WTC11 (cell line): ENCODE measurements at regions not wholly inside any gene's neighbourhood (a gene's known extent, or its start where the extent isn't known, plus 50 kb on each side); places are given as distances from the start of the nearest gene placed in this dataset.

Experiments
- ATAC-seq: fragments of 200-7000 bp; cut with Tn5 transposase; 2 replicates; pipeline ENCODE4 v1.10.0; 2021; ENCODE audit warnings: mild to moderate bottlenecking, moderate library complexity
- CTCF ChIA-PET: fragments of 300-600 bp; sonication (Branson Sonifier 250); formaldehyde crosslinking; loops from one replicate; lab custom pipeline; 2021; ENCODE audit warnings: antibody characterized with exemption; lab: Charles Lee
- POLR2A ChIA-PET: fragments of 350-600 bp; sonication (Branson Sonifier 250); formaldehyde crosslinking; loops from one replicate; lab custom pipeline; 2021; ENCODE audit warnings: antibody characterized with exemption; lab: Charles Lee
- DNase-seq: peaks from one replicate; pipeline ENCODE4 v3.0.0; 2021; ENCODE audit warnings: low spot score
- H3K27ac Mint-ChIP-seq: 2 replicates; pipeline ENCODE4 v1.8.0; 2021; ENCODE audit warnings: mixed read lengths
- H3K27me3 Mint-ChIP-seq: 2 replicates; pipeline ENCODE4 v1.8.0; 2021; ENCODE audit warnings: low read depth, mild to moderate bottlenecking, moderate library complexity, mixed read lengths
- H3K36me3 Mint-ChIP-seq: 2 replicates; pipeline ENCODE4 v1.8.0; 2021; ENCODE audit warnings: mixed read lengths
- H3K4me1 Mint-ChIP-seq: 2 replicates; pipeline ENCODE4 v1.8.0; 2022; ENCODE audit warnings: mixed read lengths
- H3K4me3 Mint-ChIP-seq: 2 replicates; pipeline ENCODE4 v1.8.0; 2021; ENCODE audit warnings: mild to moderate bottlenecking, moderate library complexity, mixed read lengths
- H3K9me3 Mint-ChIP-seq: 2 replicates; pipeline ENCODE4 v1.8.0; 2021; ENCODE audit warnings: mixed read lengths
- ARID4B ChIP-seq: sonication (generic); formaldehyde crosslinking; IDR thresholded peaks from 2 replicates; pipeline ENCODE4 v1.8.0; 2023; ENCODE audit warnings: missing genetic modification reagents, mild to moderate bottlenecking, borderline replicate concordance
- ATF1 ChIP-seq: sonication (generic); formaldehyde crosslinking; IDR thresholded peaks from 2 replicates; pipeline ENCODE4 v1.8.1; 2023; ENCODE audit warnings: mild to moderate bottlenecking, moderate library complexity, missing genetic modification reagents
- ATF2 ChIP-seq: sonication (generic); formaldehyde crosslinking; IDR thresholded peaks from 2 replicates; pipeline ENCODE4 v1.8.1; 2022; ENCODE audit warnings: low read depth, missing genetic modification reagents, borderline replicate concordance
- ATF6 ChIP-seq: sonication (generic); formaldehyde crosslinking; IDR thresholded peaks from 2 replicates; pipeline ENCODE4 v1.8.1; 2023; ENCODE audit warnings: mild to moderate bottlenecking, missing genetic modification reagents
- CBFB ChIP-seq: sonication (generic); formaldehyde crosslinking; IDR thresholded peaks from 2 replicates; pipeline ENCODE4 v1.8.1; 2022; ENCODE audit warnings: mild to moderate bottlenecking, low read depth, missing genetic modification reagents
- ETV6 ChIP-seq: sonication (generic); formaldehyde crosslinking; IDR thresholded peaks from 2 replicates; pipeline ENCODE4 v1.8.1; 2022; ENCODE audit warnings: mild to moderate bottlenecking, missing genetic modification reagents
- FOXP4 ChIP-seq: sonication (generic); formaldehyde crosslinking; IDR thresholded peaks from 2 replicates; pipeline ENCODE4 v1.8.0; 2022; ENCODE audit warnings: mild to moderate bottlenecking, missing genetic modification reagents
- GRHL2 ChIP-seq: fragments of 250-450 bp; sonication (Bioruptor Pico); IDR thresholded peaks from 2 replicates; pipeline ENCODE4 v1.8.0; 2022; ENCODE audit warnings: mild to moderate bottlenecking, moderate library complexity; ENCODE audit not compliant: insufficient replicate concordance, severe bottlenecking
- MYBL2 ChIP-seq: sonication (generic); formaldehyde crosslinking; IDR thresholded peaks from 2 replicates; pipeline ENCODE4 v1.8.1; 2023; ENCODE audit warnings: mild to moderate bottlenecking, moderate library complexity, missing genetic modification reagents
- NFATC4 ChIP-seq: fragments of 250-450 bp; sonication (Bioruptor Pico); IDR thresholded peaks from 2 replicates; pipeline ENCODE4 v1.9.0; 2021; ENCODE audit warnings: mild to moderate bottlenecking
- NR3C1 ChIP-seq: sonication (generic); formaldehyde crosslinking; conservative IDR thresholded peaks from 2 replicates; pipeline ENCODE4 v1.8.1; 2023; ENCODE audit warnings: low read depth, mild to moderate bottlenecking, missing genetic modification reagents
- ZBTB43 ChIP-seq: sonication (generic); formaldehyde crosslinking; IDR thresholded peaks from 2 replicates; pipeline ENCODE4 v1.8.1; 2023; ENCODE audit warnings: mild to moderate bottlenecking, missing genetic modification reagents
- ZMAT4 ChIP-seq: fragments of 250-450 bp; sonication (Bioruptor Pico); IDR thresholded peaks from 2 replicates; pipeline ENCODE4 v1.9.0; 2021; ENCODE audit warnings: mild to moderate bottlenecking
- ZNF263 ChIP-seq: sonication (generic); formaldehyde crosslinking; IDR thresholded peaks from 2 replicates; pipeline ENCODE4 v1.8.1; 2022; ENCODE audit warnings: low read depth, mild to moderate bottlenecking, moderate library complexity, missing genetic modification reagents
- ZNF317 ChIP-seq: sonication (generic); formaldehyde crosslinking; IDR thresholded peaks from 2 replicates; pipeline ENCODE4 v1.8.1; 2023; ENCODE audit warnings: low read depth, mild to moderate bottlenecking, moderate library complexity, missing genetic modification reagents, borderline replicate concordance
- ZNF671 ChIP-seq: fragments of 250-450 bp; sonication (Bioruptor Pico); IDR thresholded peaks from 2 replicates; pipeline ENCODE4 v1.8.0; 2021; ENCODE audit warnings: mild to moderate bottlenecking
- ZSCAN18 ChIP-seq: fragments of 250-450 bp; sonication (Bioruptor Pico); IDR thresholded peaks from 2 replicates; pipeline ENCODE4 v2.1.2; 2022; ENCODE audit warnings: mild to moderate bottlenecking, moderate library complexity

GRCh38 chr10:26952094-26952493 is 91.3 kb upstream of the ABI1 start:
- CTCF ChIA-PET, result no interaction called here
- Mint-ChIP-seq H3K4me1 (no peaks in the 10 kb centered on the region), H3K9me3 (peaks cover 24% of the 10 kb centered on the region), H3K4me3 (no peak overlapping the region), H3K27ac (no peak overlapping the region), H3K36me3 (peaks cover 12% of the 10 kb centered on the region), H3K27me3 (no peaks in the 10 kb centered on the region)
- POLR2A ChIA-PET, result no interaction called here
- DNase-seq (no peak), ATAC-seq (no peak)
- TF ChIP-seq ZBTB43 (no peak), MYBL2 (CRISPR knock-in tag) (no peak), ZSCAN18 (CRISPR knock-in tag) (no peak), ATF6 (CRISPR knock-in tag) (no peak), ARID4B (CRISPR knock-in tag) (no peak), CBFB (CRISPR knock-in tag) (no peak)

- Mint-ChIP-seq H3K27me3 (no peaks in the 10 kb centered on the region), H3K27ac (no peak overlapping the region), H3K36me3 (peaks cover 12% of the 10 kb centered on the region), H3K9me3 (peaks cover 24% of the 10 kb centered on the region), H3K4me1 (no peaks in the 10 kb centered on the region), H3K4me3 (no peak overlapping the region)
- TF ChIP-seq ZNF671 (CRISPR knock-in tag) (no peak), ZNF317 (CRISPR knock-in tag) (no peak), NR3C1 (no peak), GRHL2 (CRISPR knock-in tag) (no peak), ATF1 (CRISPR knock-in tag) (no peak), CBFB (CRISPR knock-in tag) (no peak), NFATC4 (CRISPR knock-in tag) (no peak), ZMAT4 (CRISPR knock-in tag) (no peak), ETV6 (CRISPR knock-in tag) (no peak), ATF6 (CRISPR knock-in tag) (no peak), FOXP4 (CRISPR knock-in tag) (no peak), ZNF263 (CRISPR knock-in tag) (no peak), ATF2 (CRISPR knock-in tag) (no peak)
- no peak for ATAC-seq
- ChIA-PET POLR2A (no interaction called here), CTCF (no interaction called here)
- no peak for DNase-seq
Observed at GRCh38 chr10:26951650-26952049, 90.9 kb upstream of the ABI1 start.
